GM10266 (cell line): ENCODE measurements at regions not wholly inside any gene's neighbourhood (a gene's known extent, or its start where the extent isn't known, plus 50 kb on each side); places are given as distances from the start of the nearest gene placed in this dataset.

Experiments used
- DNase-seq: peaks from one replicate; pipeline ENCODE4 v3.0.0; 2012; ENCODE audit errors: extremely low spot score
- TF ChIP-seq, protein P1 (sequence below): IDR thresholded peaks from 2 replicates; pipeline ENCODE4 v1.5.1; 2012; ENCODE audit warnings: mild to moderate bottlenecking, low read depth; ENCODE audit not compliant: control insufficient read depth, insufficient read depth; ENCODE audit errors: missing control alignments

DNA sequence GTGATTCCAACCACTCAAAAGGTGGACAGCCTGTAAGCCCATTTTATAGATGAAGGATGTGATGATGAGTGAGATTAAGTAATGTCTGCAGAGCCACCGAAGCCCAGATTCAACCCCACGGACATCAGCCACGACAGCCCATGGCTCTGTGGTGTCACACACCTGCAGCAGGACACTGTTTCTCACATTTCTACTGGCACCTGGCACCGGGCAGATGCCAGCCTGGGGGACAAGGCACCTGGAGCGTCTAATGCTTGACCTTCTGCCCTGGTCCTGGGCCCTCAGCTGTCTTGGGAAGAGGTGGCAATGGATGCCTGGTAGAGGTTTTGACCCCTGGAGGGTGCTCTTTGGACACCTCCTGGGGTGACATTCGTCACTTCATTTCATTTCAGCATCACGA, 176.3 kb downstream of the ANAPC1 start:
- no peak for DNase-seq
- TF ChIP-seq, protein P1, sequence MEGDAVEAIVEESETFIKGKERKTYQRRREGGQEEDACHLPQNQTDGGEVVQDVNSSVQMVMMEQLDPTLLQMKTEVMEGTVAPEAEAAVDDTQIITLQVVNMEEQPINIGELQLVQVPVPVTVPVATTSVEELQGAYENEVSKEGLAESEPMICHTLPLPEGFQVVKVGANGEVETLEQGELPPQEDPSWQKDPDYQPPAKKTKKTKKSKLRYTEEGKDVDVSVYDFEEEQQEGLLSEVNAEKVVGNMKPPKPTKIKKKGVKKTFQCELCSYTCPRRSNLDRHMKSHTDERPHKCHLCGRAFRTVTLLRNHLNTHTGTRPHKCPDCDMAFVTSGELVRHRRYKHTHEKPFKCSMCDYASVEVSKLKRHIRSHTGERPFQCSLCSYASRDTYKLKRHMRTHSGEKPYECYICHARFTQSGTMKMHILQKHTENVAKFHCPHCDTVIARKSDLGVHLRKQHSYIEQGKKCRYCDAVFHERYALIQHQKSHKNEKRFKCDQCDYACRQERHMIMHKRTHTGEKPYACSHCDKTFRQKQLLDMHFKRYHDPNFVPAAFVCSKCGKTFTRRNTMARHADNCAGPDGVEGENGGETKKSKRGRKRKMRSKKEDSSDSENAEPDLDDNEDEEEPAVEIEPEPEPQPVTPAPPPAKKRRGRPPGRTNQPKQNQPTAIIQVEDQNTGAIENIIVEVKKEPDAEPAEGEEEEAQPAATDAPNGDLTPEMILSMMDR = no peak

DNA sequence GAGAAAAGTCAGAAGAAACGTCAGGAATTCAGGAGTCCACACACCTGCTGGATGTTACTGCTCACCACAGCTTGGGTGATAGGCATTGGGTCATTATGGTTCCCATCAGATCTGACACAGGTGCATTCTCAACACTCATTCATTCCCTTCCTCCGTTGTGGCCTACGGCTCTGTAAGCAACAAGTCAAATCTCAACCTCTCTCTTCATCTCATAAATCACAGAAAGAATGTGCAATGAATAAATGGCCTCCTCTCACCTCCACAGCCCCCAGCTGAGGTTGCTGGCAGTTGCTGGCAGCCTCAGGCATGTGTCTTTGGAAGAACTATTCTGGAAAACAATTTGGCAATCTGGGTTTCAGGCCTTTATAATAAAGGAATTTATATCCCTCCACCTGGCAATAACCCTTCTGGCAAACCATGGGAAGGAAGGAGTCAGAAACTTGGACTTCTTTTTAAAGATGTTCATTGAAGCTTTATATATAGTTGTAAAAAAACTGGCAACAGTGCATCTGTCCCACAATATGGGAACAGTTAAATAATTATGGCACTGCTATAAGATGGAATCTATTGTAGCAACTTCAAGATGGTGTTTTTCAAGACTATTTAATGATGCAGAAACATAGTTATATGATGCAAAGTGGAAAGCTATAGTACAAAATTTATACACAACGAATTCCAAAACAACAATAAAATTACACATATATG, 175.4 kb downstream of the ANAPC1 start:
- TF ChIP-seq, protein P1 = no peak
- DNase-seq = no peak

DNA sequence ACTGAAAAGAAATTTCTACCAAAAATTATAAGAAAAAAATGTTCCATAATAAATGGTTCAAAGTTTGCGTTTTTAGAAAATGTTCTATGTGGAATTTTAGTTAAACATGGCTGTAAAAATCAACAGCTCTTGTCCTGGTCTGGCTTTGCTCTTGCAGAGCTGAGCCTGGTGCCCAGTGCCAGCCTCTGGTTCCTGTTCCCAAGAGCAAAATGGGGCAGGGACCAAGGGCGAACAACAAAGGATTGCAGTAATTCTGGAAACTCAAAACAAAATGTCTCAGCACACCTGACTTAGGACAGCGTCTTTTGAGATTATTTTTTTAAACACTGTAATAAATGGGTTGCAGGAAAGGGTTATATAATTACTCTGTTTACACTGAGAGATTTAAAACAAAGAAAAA, 174.7 kb downstream of the ANAPC1 start:
- DNase-seq = no peak
- TF ChIP-seq, protein P1 = no peak

DNA sequence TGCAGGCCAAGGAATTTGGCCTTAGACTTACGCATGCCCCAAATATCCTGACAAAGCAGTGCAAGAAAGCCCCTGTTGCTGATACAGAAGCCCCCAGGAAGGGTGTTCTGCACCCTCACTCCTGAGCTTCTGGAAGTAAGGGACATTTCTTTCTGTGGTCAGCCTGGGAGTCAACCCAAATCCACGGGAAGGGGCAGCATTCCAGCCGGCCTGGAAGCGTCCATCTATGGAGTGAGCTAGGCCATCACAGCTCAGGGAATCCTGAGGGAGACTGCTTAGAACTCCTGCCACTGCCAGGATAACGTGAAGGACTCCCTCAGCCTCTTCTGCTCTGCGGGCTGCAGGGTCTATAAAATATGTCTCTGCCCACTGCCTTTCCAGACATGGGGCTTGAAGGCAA, 173.9 kb downstream of the ANAPC1 start:
- TF ChIP-seq, protein P1 = no peak
- DNase-seq = no peak

DNA sequence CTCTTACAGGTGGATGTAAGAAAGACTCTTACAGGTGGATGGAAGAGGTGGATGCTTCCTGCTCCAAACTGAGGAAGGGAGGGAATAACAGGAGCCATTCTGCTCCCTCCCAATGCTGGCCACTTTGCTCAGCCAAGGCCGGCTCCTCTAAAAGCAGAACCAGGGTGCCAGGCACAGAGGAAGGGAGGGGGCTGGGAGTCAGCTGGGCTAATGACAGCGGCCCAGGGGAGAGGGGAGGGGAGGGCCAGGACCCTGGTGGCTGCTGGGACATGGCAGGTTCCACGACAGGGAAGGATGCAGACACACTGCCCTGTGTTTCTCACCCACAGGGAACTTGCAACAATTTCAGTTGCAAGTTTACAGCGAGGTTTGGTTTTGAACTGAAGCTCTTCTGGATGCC, 173.4 kb downstream of the ANAPC1 start:
- TF ChIP-seq, protein P1 = no peak
- no peak for DNase-seq

DNA sequence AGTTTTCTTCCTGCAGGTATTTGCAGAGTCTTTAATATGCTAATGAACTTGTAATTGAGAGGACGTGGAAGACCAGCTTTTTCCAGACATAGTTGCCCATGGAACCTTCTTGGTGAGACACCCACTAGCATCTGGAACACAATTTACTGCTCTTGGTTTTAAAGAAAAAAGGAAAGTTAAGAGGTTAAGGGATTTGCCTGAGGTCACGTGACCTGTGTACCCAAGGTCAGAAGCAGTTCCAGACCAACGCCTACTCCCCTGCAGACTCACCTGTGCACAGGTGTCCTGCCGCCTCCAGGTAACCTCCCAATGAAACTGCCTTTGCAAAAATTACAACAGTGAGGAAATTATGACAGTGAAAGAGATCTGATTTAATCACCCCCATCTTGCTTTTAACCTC, 172.7 kb downstream of the ANAPC1 start:
- DNase-seq = no peak
- TF ChIP-seq, protein P1 = no peak

DNA sequence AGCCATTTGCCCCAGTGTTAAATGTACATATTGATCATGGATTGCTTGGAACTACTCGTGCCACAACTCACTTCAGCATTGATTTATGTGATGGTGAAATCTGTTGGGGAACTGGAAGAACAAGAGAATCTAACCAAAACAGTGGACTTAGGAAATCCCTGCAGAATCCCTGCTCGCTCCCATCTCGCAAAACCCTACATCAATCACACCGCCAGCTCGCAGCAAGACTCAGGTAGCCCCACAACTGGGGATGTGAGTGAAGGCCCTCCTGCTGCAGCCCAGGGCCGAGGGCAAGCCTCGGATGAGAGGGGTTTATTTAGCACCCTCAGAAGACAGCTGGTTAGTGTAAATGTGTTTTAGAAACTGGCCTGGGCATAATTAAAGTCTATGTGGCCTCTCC, 171.6 kb downstream of the ANAPC1 start:
- TF ChIP-seq, protein P1 = no peak
- DNase-seq = no peak
